ENCODE measurements at regions not wholly inside any gene's neighbourhood (a gene's known extent, or its start where the extent isn't known, plus 50 kb on each side); places are given as distances from the start of the nearest gene placed in this dataset.

DNA sequence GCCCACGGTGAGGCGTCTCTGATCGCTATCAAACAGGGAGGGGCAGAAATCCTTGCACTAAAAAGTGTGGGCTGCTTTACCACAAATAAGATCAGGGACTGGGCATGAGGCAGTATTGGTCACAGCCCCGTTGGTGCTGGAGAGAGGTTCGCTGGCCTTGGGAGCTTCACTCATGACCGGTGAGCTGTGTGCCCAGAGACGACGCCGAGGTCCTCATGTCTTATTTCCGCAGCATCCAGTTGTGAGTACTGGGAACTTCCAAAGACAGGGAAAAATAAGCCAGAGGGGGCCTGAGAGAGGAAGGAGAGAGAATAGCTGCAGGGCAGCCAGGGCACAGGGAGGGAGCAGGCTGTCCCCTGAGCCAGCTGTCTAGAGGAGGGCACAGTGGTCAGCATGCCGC lies 154.2 kb upstream of the PRKCQ start:
- Mint-ChIP-seq H3K36me3 (no peaks in the 10 kb centered on the region), H3K4me1 (peaks cover 41% of the 10 kb centered on the region), H3K9me3 (no peaks in the 10 kb centered on the region), H3K27me3 (ENCODE audit: low read depth) (peaks cover 8% of the 10 kb centered on the region), H3K4me3 (no peak overlapping the region), H3K27ac (no peak overlapping the region)
- ChIA-PET POLR2A (no interaction called here), CTCF (no interaction called here)
- ATAC-seq (no peak), DNase-seq (ENCODE audit: low spot score) (no peak)
- TF ChIP-seq, protein P1, sequence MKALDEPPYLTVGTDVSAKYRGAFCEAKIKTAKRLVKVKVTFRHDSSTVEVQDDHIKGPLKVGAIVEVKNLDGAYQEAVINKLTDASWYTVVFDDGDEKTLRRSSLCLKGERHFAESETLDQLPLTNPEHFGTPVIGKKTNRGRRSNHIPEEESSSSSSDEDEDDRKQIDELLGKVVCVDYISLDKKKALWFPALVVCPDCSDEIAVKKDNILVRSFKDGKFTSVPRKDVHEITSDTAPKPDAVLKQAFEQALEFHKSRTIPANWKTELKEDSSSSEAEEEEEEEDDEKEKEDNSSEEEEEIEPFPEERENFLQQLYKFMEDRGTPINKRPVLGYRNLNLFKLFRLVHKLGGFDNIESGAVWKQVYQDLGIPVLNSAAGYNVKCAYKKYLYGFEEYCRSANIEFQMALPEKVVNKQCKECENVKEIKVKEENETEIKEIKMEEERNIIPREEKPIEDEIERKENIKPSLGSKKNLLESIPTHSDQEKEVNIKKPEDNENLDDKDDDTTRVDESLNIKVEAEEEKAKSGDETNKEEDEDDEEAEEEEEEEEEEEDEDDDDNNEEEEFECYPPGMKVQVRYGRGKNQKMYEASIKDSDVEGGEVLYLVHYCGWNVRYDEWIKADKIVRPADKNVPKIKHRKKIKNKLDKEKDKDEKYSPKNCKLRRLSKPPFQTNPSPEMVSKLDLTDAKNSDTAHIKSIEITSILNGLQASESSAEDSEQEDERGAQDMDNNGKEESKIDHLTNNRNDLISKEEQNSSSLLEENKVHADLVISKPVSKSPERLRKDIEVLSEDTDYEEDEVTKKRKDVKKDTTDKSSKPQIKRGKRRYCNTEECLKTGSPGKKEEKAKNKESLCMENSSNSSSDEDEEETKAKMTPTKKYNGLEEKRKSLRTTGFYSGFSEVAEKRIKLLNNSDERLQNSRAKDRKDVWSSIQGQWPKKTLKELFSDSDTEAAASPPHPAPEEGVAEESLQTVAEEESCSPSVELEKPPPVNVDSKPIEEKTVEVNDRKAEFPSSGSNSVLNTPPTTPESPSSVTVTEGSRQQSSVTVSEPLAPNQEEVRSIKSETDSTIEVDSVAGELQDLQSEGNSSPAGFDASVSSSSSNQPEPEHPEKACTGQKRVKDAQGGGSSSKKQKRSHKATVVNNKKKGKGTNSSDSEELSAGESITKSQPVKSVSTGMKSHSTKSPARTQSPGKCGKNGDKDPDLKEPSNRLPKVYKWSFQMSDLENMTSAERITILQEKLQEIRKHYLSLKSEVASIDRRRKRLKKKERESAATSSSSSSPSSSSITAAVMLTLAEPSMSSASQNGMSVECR (CRISPR knock-in tag; IDR thresholded peaks at IDR 0.05; ENCODE audit: borderline replicate concordance) = no peak
- TF ChIP-seq, protein P2, sequence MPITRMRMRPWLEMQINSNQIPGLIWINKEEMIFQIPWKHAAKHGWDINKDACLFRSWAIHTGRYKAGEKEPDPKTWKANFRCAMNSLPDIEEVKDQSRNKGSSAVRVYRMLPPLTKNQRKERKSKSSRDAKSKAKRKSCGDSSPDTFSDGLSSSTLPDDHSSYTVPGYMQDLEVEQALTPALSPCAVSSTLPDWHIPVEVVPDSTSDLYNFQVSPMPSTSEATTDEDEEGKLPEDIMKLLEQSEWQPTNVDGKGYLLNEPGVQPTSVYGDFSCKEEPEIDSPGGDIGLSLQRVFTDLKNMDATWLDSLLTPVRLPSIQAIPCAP (CRISPR knock-in tag; IDR thresholded peaks at IDR 0.05) = no peak
- no peak for TF ChIP-seq MAX (CRISPR knock-in tag; IDR thresholded peaks at IDR 0.05)
- TF ChIP-seq ZNF317 (CRISPR knock-in tag; IDR thresholded peaks at IDR 0.05; ENCODE audit: borderline replicate concordance, low read depth) = no peak
- TF ChIP-seq ZNF281 (CRISPR knock-in tag; IDR thresholded peaks at IDR 0.05) = no peak
- TF ChIP-seq CBFB (CRISPR knock-in tag; IDR thresholded peaks at IDR 0.05; ENCODE audit: low read depth) = no peak
- TF ChIP-seq, protein P3, sequence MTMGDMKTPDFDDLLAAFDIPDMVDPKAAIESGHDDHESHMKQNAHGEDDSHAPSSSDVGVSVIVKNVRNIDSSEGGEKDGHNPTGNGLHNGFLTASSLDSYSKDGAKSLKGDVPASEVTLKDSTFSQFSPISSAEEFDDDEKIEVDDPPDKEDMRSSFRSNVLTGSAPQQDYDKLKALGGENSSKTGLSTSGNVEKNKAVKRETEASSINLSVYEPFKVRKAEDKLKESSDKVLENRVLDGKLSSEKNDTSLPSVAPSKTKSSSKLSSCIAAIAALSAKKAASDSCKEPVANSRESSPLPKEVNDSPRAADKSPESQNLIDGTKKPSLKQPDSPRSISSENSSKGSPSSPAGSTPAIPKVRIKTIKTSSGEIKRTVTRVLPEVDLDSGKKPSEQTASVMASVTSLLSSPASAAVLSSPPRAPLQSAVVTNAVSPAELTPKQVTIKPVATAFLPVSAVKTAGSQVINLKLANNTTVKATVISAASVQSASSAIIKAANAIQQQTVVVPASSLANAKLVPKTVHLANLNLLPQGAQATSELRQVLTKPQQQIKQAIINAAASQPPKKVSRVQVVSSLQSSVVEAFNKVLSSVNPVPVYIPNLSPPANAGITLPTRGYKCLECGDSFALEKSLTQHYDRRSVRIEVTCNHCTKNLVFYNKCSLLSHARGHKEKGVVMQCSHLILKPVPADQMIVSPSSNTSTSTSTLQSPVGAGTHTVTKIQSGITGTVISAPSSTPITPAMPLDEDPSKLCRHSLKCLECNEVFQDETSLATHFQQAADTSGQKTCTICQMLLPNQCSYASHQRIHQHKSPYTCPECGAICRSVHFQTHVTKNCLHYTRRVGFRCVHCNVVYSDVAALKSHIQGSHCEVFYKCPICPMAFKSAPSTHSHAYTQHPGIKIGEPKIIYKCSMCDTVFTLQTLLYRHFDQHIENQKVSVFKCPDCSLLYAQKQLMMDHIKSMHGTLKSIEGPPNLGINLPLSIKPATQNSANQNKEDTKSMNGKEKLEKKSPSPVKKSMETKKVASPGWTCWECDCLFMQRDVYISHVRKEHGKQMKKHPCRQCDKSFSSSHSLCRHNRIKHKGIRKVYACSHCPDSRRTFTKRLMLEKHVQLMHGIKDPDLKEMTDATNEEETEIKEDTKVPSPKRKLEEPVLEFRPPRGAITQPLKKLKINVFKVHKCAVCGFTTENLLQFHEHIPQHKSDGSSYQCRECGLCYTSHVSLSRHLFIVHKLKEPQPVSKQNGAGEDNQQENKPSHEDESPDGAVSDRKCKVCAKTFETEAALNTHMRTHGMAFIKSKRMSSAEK (CRISPR knock-in tag; IDR thresholded peaks at IDR 0.05; ENCODE audit: borderline replicate concordance) = no peak
- TF ChIP-seq ZBTB21 (CRISPR knock-in tag; IDR thresholded peaks at IDR 0.05; ENCODE audit: borderline replicate concordance) = no peak
- TF ChIP-seq, protein P4, sequence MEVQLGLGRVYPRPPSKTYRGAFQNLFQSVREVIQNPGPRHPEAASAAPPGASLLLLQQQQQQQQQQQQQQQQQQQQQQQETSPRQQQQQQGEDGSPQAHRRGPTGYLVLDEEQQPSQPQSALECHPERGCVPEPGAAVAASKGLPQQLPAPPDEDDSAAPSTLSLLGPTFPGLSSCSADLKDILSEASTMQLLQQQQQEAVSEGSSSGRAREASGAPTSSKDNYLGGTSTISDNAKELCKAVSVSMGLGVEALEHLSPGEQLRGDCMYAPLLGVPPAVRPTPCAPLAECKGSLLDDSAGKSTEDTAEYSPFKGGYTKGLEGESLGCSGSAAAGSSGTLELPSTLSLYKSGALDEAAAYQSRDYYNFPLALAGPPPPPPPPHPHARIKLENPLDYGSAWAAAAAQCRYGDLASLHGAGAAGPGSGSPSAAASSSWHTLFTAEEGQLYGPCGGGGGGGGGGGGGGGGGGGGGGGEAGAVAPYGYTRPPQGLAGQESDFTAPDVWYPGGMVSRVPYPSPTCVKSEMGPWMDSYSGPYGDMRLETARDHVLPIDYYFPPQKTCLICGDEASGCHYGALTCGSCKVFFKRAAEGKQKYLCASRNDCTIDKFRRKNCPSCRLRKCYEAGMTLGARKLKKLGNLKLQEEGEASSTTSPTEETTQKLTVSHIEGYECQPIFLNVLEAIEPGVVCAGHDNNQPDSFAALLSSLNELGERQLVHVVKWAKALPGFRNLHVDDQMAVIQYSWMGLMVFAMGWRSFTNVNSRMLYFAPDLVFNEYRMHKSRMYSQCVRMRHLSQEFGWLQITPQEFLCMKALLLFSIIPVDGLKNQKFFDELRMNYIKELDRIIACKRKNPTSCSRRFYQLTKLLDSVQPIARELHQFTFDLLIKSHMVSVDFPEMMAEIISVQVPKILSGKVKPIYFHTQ (CRISPR knock-in tag; IDR thresholded peaks at IDR 0.05) = no peak
- TF ChIP-seq, protein P5, sequence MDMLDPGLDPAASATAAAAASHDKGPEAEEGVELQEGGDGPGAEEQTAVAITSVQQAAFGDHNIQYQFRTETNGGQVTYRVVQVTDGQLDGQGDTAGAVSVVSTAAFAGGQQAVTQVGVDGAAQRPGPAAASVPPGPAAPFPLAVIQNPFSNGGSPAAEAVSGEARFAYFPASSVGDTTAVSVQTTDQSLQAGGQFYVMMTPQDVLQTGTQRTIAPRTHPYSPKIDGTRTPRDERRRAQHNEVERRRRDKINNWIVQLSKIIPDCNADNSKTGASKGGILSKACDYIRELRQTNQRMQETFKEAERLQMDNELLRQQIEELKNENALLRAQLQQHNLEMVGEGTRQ (CRISPR knock-in tag; IDR thresholded peaks at IDR 0.05) = no peak
- TF ChIP-seq RELA (CRISPR knock-in tag; IDR thresholded peaks at IDR 0.05; ENCODE audit: borderline replicate concordance) = no peak
- no peak for TF ChIP-seq MXD4 (CRISPR knock-in tag; IDR thresholded peaks at IDR 0.05; ENCODE audit: borderline replicate concordance)
- TF ChIP-seq ZNF263 (CRISPR knock-in tag; IDR thresholded peaks at IDR 0.05; ENCODE audit: low read depth) = no peak
- no peak for TF ChIP-seq FOXP1 (CRISPR knock-in tag; IDR thresholded peaks at IDR 0.05; ENCODE audit: borderline replicate concordance)
- TF ChIP-seq, protein P6, sequence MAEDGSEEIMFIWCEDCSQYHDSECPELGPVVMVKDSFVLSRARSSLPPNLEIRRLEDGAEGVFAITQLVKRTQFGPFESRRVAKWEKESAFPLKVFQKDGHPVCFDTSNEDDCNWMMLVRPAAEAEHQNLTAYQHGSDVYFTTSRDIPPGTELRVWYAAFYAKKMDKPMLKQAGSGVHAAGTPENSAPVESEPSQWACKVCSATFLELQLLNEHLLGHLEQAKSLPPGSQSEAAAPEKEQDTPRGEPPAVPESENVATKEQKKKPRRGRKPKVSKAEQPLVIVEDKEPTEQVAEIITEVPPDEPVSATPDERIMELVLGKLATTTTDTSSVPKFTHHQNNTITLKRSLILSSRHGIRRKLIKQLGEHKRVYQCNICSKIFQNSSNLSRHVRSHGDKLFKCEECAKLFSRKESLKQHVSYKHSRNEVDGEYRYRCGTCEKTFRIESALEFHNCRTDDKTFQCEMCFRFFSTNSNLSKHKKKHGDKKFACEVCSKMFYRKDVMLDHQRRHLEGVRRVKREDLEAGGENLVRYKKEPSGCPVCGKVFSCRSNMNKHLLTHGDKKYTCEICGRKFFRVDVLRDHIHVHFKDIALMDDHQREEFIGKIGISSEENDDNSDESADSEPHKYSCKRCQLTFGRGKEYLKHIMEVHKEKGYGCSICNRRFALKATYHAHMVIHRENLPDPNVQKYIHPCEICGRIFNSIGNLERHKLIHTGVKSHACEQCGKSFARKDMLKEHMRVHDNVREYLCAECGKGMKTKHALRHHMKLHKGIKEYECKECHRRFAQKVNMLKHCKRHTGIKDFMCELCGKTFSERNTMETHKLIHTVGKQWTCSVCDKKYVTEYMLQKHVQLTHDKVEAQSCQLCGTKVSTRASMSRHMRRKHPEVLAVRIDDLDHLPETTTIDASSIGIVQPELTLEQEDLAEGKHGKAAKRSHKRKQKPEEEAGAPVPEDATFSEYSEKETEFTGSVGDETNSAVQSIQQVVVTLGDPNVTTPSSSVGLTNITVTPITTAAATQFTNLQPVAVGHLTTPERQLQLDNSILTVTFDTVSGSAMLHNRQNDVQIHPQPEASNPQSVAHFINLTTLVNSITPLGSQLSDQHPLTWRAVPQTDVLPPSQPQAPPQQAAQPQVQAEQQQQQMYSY (CRISPR knock-in tag; IDR thresholded peaks at IDR 0.05) = no peak
